HCT116 (cell line): ENCODE measurements at regions not wholly inside any gene's neighbourhood (a gene's known extent, or its start where the extent isn't known, plus 50 kb on each side); places are given as distances from the start of the nearest gene placed in this dataset.

Experiments
- CBX3 ChIP-seq: IDR thresholded peaks from 2 replicates; pipeline ENCODE4 v1.6.1; 2012; ENCODE audit warnings: low read depth
- POLR2A ChIP-seq: IDR thresholded peaks from 2 replicates; pipeline ENCODE4 v1.7.0; 2011; ENCODE audit warnings: borderline replicate concordance; ENCODE audit not compliant: insufficient read depth, insufficient read length; ENCODE audit errors: extremely low read depth
- POLR2AphosphoS5 ChIP-seq: IDR thresholded peaks from 2 replicates; pipeline ENCODE4 v1.6.1; 2011; ENCODE audit warnings: mild to moderate bottlenecking, low read depth, low read length, moderate library complexity
- REST ChIP-seq: IDR thresholded peaks from 2 replicates; pipeline ENCODE4 v1.6.1; 2012; ENCODE audit warnings: low read depth
- TCF7L2 ChIP-seq: IDR thresholded peaks from 2 replicates; pipeline ENCODE4 v1.7.0; 2011; ENCODE audit warnings: borderline replicate concordance, inconsistent platforms; ENCODE audit not compliant: insufficient read depth, insufficient read length; ENCODE audit errors: extremely low read depth
- ZBTB33 ChIP-seq: IDR thresholded peaks from 2 replicates; pipeline ENCODE4 v1.6.1; 2011; ENCODE audit warnings: mild to moderate bottlenecking, low read length, moderate library complexity; ENCODE audit not compliant: insufficient replicate concordance; ENCODE audit errors: extremely low read depth
- ZNF274 ChIP-seq: fragments of 200-500 bp; sonication (Bioruptor generic); IDR thresholded peaks from 2 replicates; pipeline ENCODE4 v1.6.1; 2014; ENCODE audit warnings: mild to moderate bottlenecking, low read depth, low read length, inconsistent platforms
- TF ChIP-seq, protein P1 (sequence below), 3 experiments: fragments of 200-600 bp in 1 of 3; sonication (generic) in 1 of 3; IDR thresholded peaks in 2 of 3; conservative IDR thresholded peaks in 1 of 3; 2 replicates each; pipeline ENCODE4 v1.5.1; 2012 to 2017; ENCODE audit warnings: low read depth in 2 of 3, low read length in 2 of 3, antibody characterized with exemption in 1 of 3, borderline replicate concordance in 1 of 3, control low read depth in 1 of 3, mild to moderate bottlenecking in 1 of 3, mixed read lengths in 1 of 3, mixed run types in 1 of 3, moderate library complexity in 1 of 3; ENCODE audit not compliant: insufficient read depth in 1 of 3

DNA sequence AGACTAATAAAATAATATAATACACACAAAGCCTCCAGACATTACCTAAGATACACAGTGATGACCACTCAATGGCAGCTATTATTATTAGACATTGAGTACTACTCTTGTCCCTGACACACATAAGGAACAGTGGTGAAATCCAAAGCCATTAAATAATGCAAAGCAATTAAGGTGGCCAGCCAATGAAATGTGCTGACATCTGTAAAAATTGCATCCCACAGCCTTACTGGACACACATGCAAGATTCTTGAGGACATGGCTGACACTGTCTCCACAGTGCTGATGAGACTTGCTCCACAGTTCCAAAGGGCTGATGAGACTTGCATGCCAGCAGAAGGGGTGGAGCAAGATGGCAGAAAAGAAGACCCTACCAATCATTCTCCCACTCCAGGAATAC is 447.5 kb downstream of the IRX1 start:
- TF ChIP-seq ZBTB33 (no peak), TCF7L2 (no peak), POLR2AphosphoS5 (no peak), ZNF274 (no peak), REST (no peak), POLR2A (no peak), CBX3 (no peak)
- TF ChIP-seq, protein P1, sequence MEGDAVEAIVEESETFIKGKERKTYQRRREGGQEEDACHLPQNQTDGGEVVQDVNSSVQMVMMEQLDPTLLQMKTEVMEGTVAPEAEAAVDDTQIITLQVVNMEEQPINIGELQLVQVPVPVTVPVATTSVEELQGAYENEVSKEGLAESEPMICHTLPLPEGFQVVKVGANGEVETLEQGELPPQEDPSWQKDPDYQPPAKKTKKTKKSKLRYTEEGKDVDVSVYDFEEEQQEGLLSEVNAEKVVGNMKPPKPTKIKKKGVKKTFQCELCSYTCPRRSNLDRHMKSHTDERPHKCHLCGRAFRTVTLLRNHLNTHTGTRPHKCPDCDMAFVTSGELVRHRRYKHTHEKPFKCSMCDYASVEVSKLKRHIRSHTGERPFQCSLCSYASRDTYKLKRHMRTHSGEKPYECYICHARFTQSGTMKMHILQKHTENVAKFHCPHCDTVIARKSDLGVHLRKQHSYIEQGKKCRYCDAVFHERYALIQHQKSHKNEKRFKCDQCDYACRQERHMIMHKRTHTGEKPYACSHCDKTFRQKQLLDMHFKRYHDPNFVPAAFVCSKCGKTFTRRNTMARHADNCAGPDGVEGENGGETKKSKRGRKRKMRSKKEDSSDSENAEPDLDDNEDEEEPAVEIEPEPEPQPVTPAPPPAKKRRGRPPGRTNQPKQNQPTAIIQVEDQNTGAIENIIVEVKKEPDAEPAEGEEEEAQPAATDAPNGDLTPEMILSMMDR (IDR thresholded peaks at IDR 0.05 in 2 of 3, conservative IDR thresholded peaks at IDR 0.05 in 1 of 3; ENCODE audit: borderline replicate concordance in 1 of 3, insufficient read depth in 1 of 3, low read depth in 2 of 3, low read length in 2 of 3), result no peak
